ENCODE measurements at regions not wholly inside any gene's neighbourhood (a gene's known extent, or its start where the extent isn't known, plus 50 kb on each side); places are given as distances from the start of the nearest gene placed in this dataset.

- Histone ChIP-seq H3K27me3 (ENCODE audit: insufficient read depth, low read length) (no peaks in the 10 kb centered on the region), H2AFZ (ENCODE audit: low read length) (no peak overlapping the region), H2BK5ac (ENCODE audit: insufficient read length, low read length) (no peak overlapping the region), H3K4me2 (ENCODE audit: insufficient read depth, insufficient read length, low read length) (no peak overlapping the region), H2BK120ac (ENCODE audit: low read depth, low read length, poor library complexity, severe bottlenecking) (no peak overlapping the region), H4K20me1 (ENCODE audit: control insufficient read depth, insufficient read depth, insufficient read length) (no peaks in the 10 kb centered on the region), H2BK12ac (ENCODE audit: insufficient read length, low read depth, low read length) (no peak overlapping the region), H3T11ph (ENCODE audit: low read length) (no peak overlapping the region), H2BK15ac (ENCODE audit: low read depth, low read length) (no peak overlapping the region), H3K9me3 (ENCODE audit: control insufficient read depth, low read depth, low read length) (no peaks in the 10 kb centered on the region), H3K18ac (ENCODE audit: insufficient read length, low read depth, low read length) (no peak overlapping the region), H4K91ac (ENCODE audit: insufficient read length, low read depth, low read length) (no peak overlapping the region), H3K23me2 (ENCODE audit: insufficient read length, low read depth, low read length, poor library complexity, severe bottlenecking) (no peaks in the 10 kb centered on the region), H3K4ac (ENCODE audit: low read depth, low read length) (no peak overlapping the region), H4K5ac (ENCODE audit: insufficient read length, low read depth, low read length) (no peak overlapping the region), H2BK20ac (ENCODE audit: low read depth, low read length, poor library complexity, severe bottlenecking) (no peak overlapping the region), H3K4me1 (ENCODE audit: insufficient read depth, low read length) (no peaks in the 10 kb centered on the region; the same call in 1 of the 2 replicates), H3K23ac (ENCODE audit: insufficient read length, low read depth, low read length) (no peak overlapping the region), H3K14ac (ENCODE audit: insufficient read depth, low read length) (no peak overlapping the region), H3K27ac (ENCODE audit: insufficient read length, low read depth, low read length) (no peak overlapping the region), H3K56ac (ENCODE audit: insufficient read length, low read depth, low read length) (no peak overlapping the region), H3K79me1 (ENCODE audit: insufficient read depth, low read depth, low read length, poor library complexity, severe bottlenecking) (no peaks in the 10 kb centered on the region), H4K8ac (replicated peaks; ENCODE audit: insufficient read length, low read depth, low read length) (no peak overlapping the region), H2AK5ac (ENCODE audit: insufficient read length, low read length) (no peak overlapping the region), H3K9ac (ENCODE audit: extremely low read depth, insufficient read length, low read length) (no peak overlapping the region), H3K79me2 (ENCODE audit: insufficient read depth, low read length) (0 out of 2 replicates have a peak, but pooled peaks cover 2% of the 10 kb centered on the region)
- Mint-ChIP-seq H3K9me3 (peaks cover 0 to 3% of the 10 kb centered on the region in 2 experiments; a peak in 1 of 5 replicates), H3K36me3 (ENCODE audit: insufficient read depth in 1 of 3, low read depth in 3 of 3) (no peaks in the 10 kb centered on the region; a peak in 1 of 7 replicates), H3K27ac (no peak overlapping the region), H3K4me3 (no peak overlapping the region), H3K27me3 (ENCODE audit: low read depth) (no peaks in the 10 kb centered on the region), H3K4me1 (peaks cover 6 to 7% of the 10 kb centered on the region in 2 experiments; a peak in 3 of 4 replicates)
- no peak for TF ChIP-seq CTCF (conservative IDR thresholded peaks at IDR 0.05)
- no peak for DNase-seq
- WGBS (ENCODE audit: extremely low coverage, insufficient read length, low lambda C conversion rate) = no CpG with 5 or more reads among the region's 1 CpG
Measured at GRCh38 chr5:26388976-26389375, 649.4 kb downstream of the CDH9 start.
